ENCODE measurements at regions not wholly inside any gene's neighbourhood (a gene's known extent, or its start where the extent isn't known, plus 50 kb on each side); places are given as distances from the start of the nearest gene placed in this dataset.

- DNase-seq (ENCODE audit: low read depth, low spot score) = no peak
- H3K9ac ChIP-seq (ENCODE audit: control insufficient read depth, extremely low read depth, insufficient read depth, low read length) = no peak overlapping the region
Measured at GRCh38 chr4:138891631-138892031, 124.0 kb upstream of the NOCT start.

GRCh38 chr4:138890891-138891570, 124.5 kb upstream of the NOCT start:
- FAIRE-seq = no peak
- H3K9me3 ChIP-seq (ENCODE audit: control insufficient read depth, low read depth, low read length) = no peaks in the 10 kb centered on the region
- H3K9ac ChIP-seq (ENCODE audit: control insufficient read depth, extremely low read depth, insufficient read depth, low read length) = no peak overlapping the region
- H4K20me1 ChIP-seq (ENCODE audit: control insufficient read depth, extremely low read depth, insufficient read depth, low read length) = no peaks in the 10 kb centered on the region
- DNase-seq (ENCODE audit: low read depth, low spot score) = no peak
- H3K9me1 ChIP-seq (ENCODE audit: control insufficient read depth, extremely low read depth, insufficient read depth, low read length) = no peaks in the 10 kb centered on the region
- H2AFZ ChIP-seq (ENCODE audit: control insufficient read depth, low read length) = no peak overlapping the region
- H3K79me2 ChIP-seq (ENCODE audit: control insufficient read depth, insufficient read depth, low read length) = no peaks in the 10 kb centered on the region
- TF ChIP-seq CTCF (optimal IDR thresholded peaks at IDR 0.05 in 1 of 3, IDR thresholded peaks at IDR 0.05 in 1 of 3, conservative IDR thresholded peaks at IDR 0.05 in 1 of 3; ENCODE audit: extremely low read depth in 1 of 3, insufficient read depth in 2 of 3, low read length in 3 of 3) = no peak
- TF ChIP-seq EZH2 (IDR thresholded peaks at IDR 0.05; ENCODE audit: low read length) = no peak
- H3K4me1 ChIP-seq (ENCODE audit: control insufficient read depth, extremely low read depth, insufficient read depth, low read length) = peaks cover 14% of the 10 kb centered on the region
- no peaks in the 10 kb centered on the region for H3K36me3 ChIP-seq (ENCODE audit: control insufficient read depth in 2 of 2, extremely low read depth in 1 of 2, insufficient read depth in 2 of 2, low read length in 2 of 2)
- no peak overlapping the region for H3K4me2 ChIP-seq (ENCODE audit: control insufficient read depth, extremely low read depth, insufficient read depth, low read depth, low read length)
- dilution Hi-C loops (cut with MboI; ENCODE audit: extremely low pct_ligation_motif_present, low sequenced_read_pairs) = no loop called here
- H3K27ac ChIP-seq (ENCODE audit: control insufficient read depth, insufficient read depth, low read length) = no peak overlapping the region
- no peak overlapping the region for H3K4me3 ChIP-seq (ENCODE audit: control insufficient read depth in 2 of 3, extremely low read depth in 1 of 3, insufficient read depth in 2 of 3, low read depth in 1 of 3, low read length in 3 of 3)
- H3K27me3 ChIP-seq (ENCODE audit: control insufficient read depth, extremely low read depth, insufficient read depth, low read length) = no peaks in the 10 kb centered on the region

More at GRCh38 chr4:138891631-138892031, 124.0 kb upstream of the NOCT start:
- Histone ChIP-seq H3K27me3 (ENCODE audit: control insufficient read depth, extremely low read depth, insufficient read depth, low read length) (no peaks in the 10 kb centered on the region), H4K20me1 (ENCODE audit: control insufficient read depth, extremely low read depth, insufficient read depth, low read length) (no peaks in the 10 kb centered on the region), H2AFZ (ENCODE audit: control insufficient read depth, low read length) (no peak overlapping the region), H3K4me3 (ENCODE audit: control insufficient read depth in 2 of 3, extremely low read depth in 1 of 3, insufficient read depth in 2 of 3, low read depth in 1 of 3, low read length in 3 of 3) (no peak overlapping the region), H3K27ac (ENCODE audit: control insufficient read depth, insufficient read depth, low read length) (no peak overlapping the region), H3K9me1 (ENCODE audit: control insufficient read depth, extremely low read depth, insufficient read depth, low read length) (no peaks in the 10 kb centered on the region), H3K79me2 (ENCODE audit: control insufficient read depth, insufficient read depth, low read length) (no peaks in the 10 kb centered on the region), H3K4me2 (ENCODE audit: control insufficient read depth, extremely low read depth, insufficient read depth, low read depth, low read length) (no peak overlapping the region), H3K36me3 (ENCODE audit: control insufficient read depth in 2 of 2, extremely low read depth in 1 of 2, insufficient read depth in 2 of 2, low read length in 2 of 2) (no peaks in the 10 kb centered on the region), H3K9me3 (ENCODE audit: control insufficient read depth, low read depth, low read length) (no peaks in the 10 kb centered on the region), H3K4me1 (ENCODE audit: control insufficient read depth, extremely low read depth, insufficient read depth, low read length) (peaks cover 14% of the 10 kb centered on the region)
- dilution Hi-C loops (cut with MboI; ENCODE audit: extremely low pct_ligation_motif_present, low sequenced_read_pairs) = no loop called here
- FAIRE-seq = no peak
- TF ChIP-seq CTCF (optimal IDR thresholded peaks at IDR 0.05 in 1 of 3, IDR thresholded peaks at IDR 0.05 in 1 of 3, conservative IDR thresholded peaks at IDR 0.05 in 1 of 3; ENCODE audit: extremely low read depth in 1 of 3, insufficient read depth in 2 of 3, low read length in 3 of 3) = no peak
- TF ChIP-seq EZH2 (IDR thresholded peaks at IDR 0.05; ENCODE audit: low read length) = no peak
